ENCODE measurements at regions not wholly inside any gene's neighbourhood (a gene's known extent, or its start where the extent isn't known, plus 50 kb on each side); places are given as distances from the start of the nearest gene placed in this dataset.
"Not testable (repeated sequence)": the region's sequence is repeated elsewhere in the genome, so short reads cannot be mapped to it uniquely, and the experiment has no call there.

GRCh38 chr6:170146640-170147039 lies 144.2 kb downstream of the DLL1 start:
- Histone ChIP-seq H3K79me2 (ENCODE audit: insufficient read depth) (no peaks in the 10 kb centered on the region), H3K27ac (ENCODE audit: low read depth in 2 of 2, low read length in 1 of 2) (no peak overlapping the region), H3K4me2 (no peak overlapping the region), H3K4me1 (ENCODE audit: control insufficient read depth in 1 of 2, insufficient read depth in 2 of 2, low read depth in 1 of 2, low read length in 1 of 2) (no peaks in the 10 kb centered on the region; a peak in 1 of 4 replicates), H4K20me1 (ENCODE audit: insufficient read depth) (no peaks in the 10 kb centered on the region), H3K9me2 (no peaks in the 10 kb centered on the region), H2AFZ (ENCODE audit: low read depth) (no peak overlapping the region), H3F3A (replicated peaks; ENCODE audit: insufficient read depth) (no peaks in the 10 kb centered on the region), H3K36me3 (replicated peaks in 1 of 2; ENCODE audit: control insufficient read depth in 1 of 2, insufficient read depth in 2 of 2, low read length in 1 of 2) (no peaks in the 10 kb centered on the region), H3K4me3 (ENCODE audit: low read depth in 2 of 2, low read length in 1 of 2) (no peak overlapping the region), H3K9ac (no peak overlapping the region), H3K27me3 (ENCODE audit: insufficient read depth) (no peaks in the 10 kb centered on the region), H3K9me3 (no peaks in the 10 kb centered on the region)
- TF ChIP-seq FOXJ3 (CRISPR knock-in tag; IDR thresholded peaks at IDR 0.05): no peak
- no peak for TF ChIP-seq TCF12 (IDR thresholded peaks at IDR 0.05)
- no peak for TF ChIP-seq ZBTB33 (IDR thresholded peaks at IDR 0.05; ENCODE audit: borderline replicate concordance, low read depth)
- TF ChIP-seq, protein P1, sequence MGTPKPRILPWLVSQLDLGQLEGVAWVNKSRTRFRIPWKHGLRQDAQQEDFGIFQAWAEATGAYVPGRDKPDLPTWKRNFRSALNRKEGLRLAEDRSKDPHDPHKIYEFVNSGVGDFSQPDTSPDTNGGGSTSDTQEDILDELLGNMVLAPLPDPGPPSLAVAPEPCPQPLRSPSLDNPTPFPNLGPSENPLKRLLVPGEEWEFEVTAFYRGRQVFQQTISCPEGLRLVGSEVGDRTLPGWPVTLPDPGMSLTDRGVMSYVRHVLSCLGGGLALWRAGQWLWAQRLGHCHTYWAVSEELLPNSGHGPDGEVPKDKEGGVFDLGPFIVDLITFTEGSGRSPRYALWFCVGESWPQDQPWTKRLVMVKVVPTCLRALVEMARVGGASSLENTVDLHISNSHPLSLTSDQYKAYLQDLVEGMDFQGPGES (IDR thresholded peaks at IDR 0.05; ENCODE audit: low read depth, low read length): no peak
- no peak for TF ChIP-seq MEF2A (IDR thresholded peaks at IDR 0.05; ENCODE audit: borderline replicate concordance, low read depth)
- no peak for TF ChIP-seq CHD2 (IDR thresholded peaks at IDR 0.05; ENCODE audit: low read length, partially characterized antibody)
- TF ChIP-seq EZH2phosphoT487 (IDR thresholded peaks at IDR 0.05; ENCODE audit: borderline replicate concordance, low read depth): no peak
- TF ChIP-seq SMC3 (IDR thresholded peaks at IDR 0.05; ENCODE audit: low read depth, low read length): no peak
- no peak for TF ChIP-seq RFX5 (IDR thresholded peaks at IDR 0.05; ENCODE audit: low read length)
- no peak for TF ChIP-seq FOXM1 (IDR thresholded peaks at IDR 0.05; ENCODE audit: low read depth)
- TF ChIP-seq NFIC (IDR thresholded peaks at IDR 0.05; ENCODE audit: borderline replicate concordance): no peak
- TF ChIP-seq MXI1 (IDR thresholded peaks at IDR 0.05; ENCODE audit: low read depth, low read length): no peak
- no peak for TF ChIP-seq JUND (IDR thresholded peaks at IDR 0.05)
- TF ChIP-seq RXRA (IDR thresholded peaks at IDR 0.05; ENCODE audit: borderline replicate concordance, low read depth): no peak
- no peak for TF ChIP-seq TEAD4 (IDR thresholded peaks at IDR 0.05; ENCODE audit: borderline replicate concordance, insufficient read depth)
- no peak for TF ChIP-seq SIN3A (IDR thresholded peaks at IDR 0.05; ENCODE audit: borderline replicate concordance, low read depth, low read length)
- no peak for TF ChIP-seq MAX (IDR thresholded peaks at IDR 0.05; ENCODE audit: low read depth)
- no peak for TF ChIP-seq EP300 (IDR thresholded peaks at IDR 0.05; ENCODE audit: borderline replicate concordance in 1 of 2, low read depth in 1 of 2, low read length in 1 of 2)
- TF ChIP-seq USF2 (IDR thresholded peaks at IDR 0.05; ENCODE audit: borderline replicate concordance, low read depth, low read length): no peak
- TF ChIP-seq GATA2 (CRISPR knock-in tag; IDR thresholded peaks at IDR 0.05): no peak
- POLR2A ChIA-PET: no interaction called here
- DNase-seq: no peak
- CTCF ChIA-PET: interaction anchor here (0.7 kb wide), 1 partner anchor 160 kb away, joined by 3 read pairs; no protein-coding TSS in a partner anchor
- WGBS (ENCODE audit: low lambda C conversion rate): 61% methylated on average over 7 of the region's 12 CpGs

DNA sequence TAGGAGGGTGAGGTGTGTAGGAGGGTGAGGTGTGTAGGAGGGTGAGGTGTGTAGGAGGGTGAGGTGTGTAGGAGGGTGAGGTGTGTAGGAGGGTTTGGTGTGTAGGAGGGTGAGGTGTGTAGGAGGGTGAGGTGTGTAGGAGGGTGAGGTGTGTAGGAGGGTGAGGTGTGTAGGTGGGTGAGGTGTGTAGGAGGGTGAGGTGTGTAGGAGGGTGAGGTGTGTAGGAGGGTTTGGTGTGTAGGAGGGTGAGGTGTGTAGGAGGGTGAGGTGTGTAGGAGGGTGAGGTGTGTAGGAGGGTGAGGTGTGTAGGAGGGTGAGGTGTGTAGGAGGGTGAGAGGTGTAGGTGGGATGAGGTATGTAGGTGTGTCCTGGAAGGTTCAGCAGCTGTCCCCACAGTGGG lies 144.7 kb downstream of the DLL1 start:
- H4K20me1 ChIP-seq (ENCODE audit: insufficient read depth); H3K9me3 ChIP-seq; H3K4me3 ChIP-seq (ENCODE audit: low read depth in 2 of 2, low read length in 1 of 2); POLR2A ChIA-PET; H3K9me2 ChIP-seq; CTCF ChIA-PET; H2AFZ ChIP-seq (ENCODE audit: low read depth); DNase-seq; H3K27ac ChIP-seq (ENCODE audit: low read depth in 2 of 2, low read length in 1 of 2); H3K27me3 ChIP-seq (ENCODE audit: insufficient read depth); H3K79me2 ChIP-seq (ENCODE audit: insufficient read depth); H3K4me1 ChIP-seq (ENCODE audit: control insufficient read depth in 1 of 2, insufficient read depth in 2 of 2, low read depth in 1 of 2, low read length in 1 of 2); H3K36me3 ChIP-seq (replicated peaks in 1 of 2; ENCODE audit: control insufficient read depth in 1 of 2, insufficient read depth in 2 of 2, low read length in 1 of 2); H3K9ac ChIP-seq; H3K4me2 ChIP-seq; H3F3A ChIP-seq (replicated peaks; ENCODE audit: insufficient read depth): not testable (repeated sequence)

- H3K9me2 ChIP-seq; H2AFZ ChIP-seq (ENCODE audit: low read depth); DNase-seq; H3K27ac ChIP-seq (ENCODE audit: low read depth in 2 of 2, low read length in 1 of 2); H3K4me2 ChIP-seq; H4K20me1 ChIP-seq (ENCODE audit: insufficient read depth); H3K36me3 ChIP-seq (replicated peaks in 1 of 2; ENCODE audit: control insufficient read depth in 1 of 2, insufficient read depth in 2 of 2, low read length in 1 of 2); H3K9me3 ChIP-seq; CTCF ChIA-PET; H3F3A ChIP-seq (replicated peaks; ENCODE audit: insufficient read depth); H3K27me3 ChIP-seq (ENCODE audit: insufficient read depth); H3K4me1 ChIP-seq (ENCODE audit: control insufficient read depth in 1 of 2, insufficient read depth in 2 of 2, low read depth in 1 of 2, low read length in 1 of 2); H3K4me3 ChIP-seq (ENCODE audit: low read depth in 2 of 2, low read length in 1 of 2); H3K79me2 ChIP-seq (ENCODE audit: insufficient read depth); POLR2A ChIA-PET; H3K9ac ChIP-seq: not testable (repeated sequence)
- WGBS (ENCODE audit: low lambda C conversion rate): 24% methylated on average over 3 of the region's 3 CpGs
Observed at GRCh38 chr6:170145716-170146115, 145.2 kb downstream of the DLL1 start.

All from SK-N-SH (cell line).